Smooth muscle cell of the brain vasculature (primary cell): ENCODE measurements at regions not wholly inside any gene's neighbourhood (a gene's known extent, or its start where the extent isn't known, plus 50 kb on each side); places are given as distances from the start of the nearest gene placed in this dataset.
A peak's percentile ranks its signal among the peaks of the same experiment; 100 is the strongest.
"Not testable (repeated sequence)": the region's sequence is repeated elsewhere in the genome, so short reads cannot be mapped to it uniquely, and the experiment has no call there.

Source experiments
- DNase-seq: peaks from one replicate; pipeline ENCODE4 v3.0.0-alpha.2; 2012; ENCODE audit warnings: low read depth, low spot score

DNA sequence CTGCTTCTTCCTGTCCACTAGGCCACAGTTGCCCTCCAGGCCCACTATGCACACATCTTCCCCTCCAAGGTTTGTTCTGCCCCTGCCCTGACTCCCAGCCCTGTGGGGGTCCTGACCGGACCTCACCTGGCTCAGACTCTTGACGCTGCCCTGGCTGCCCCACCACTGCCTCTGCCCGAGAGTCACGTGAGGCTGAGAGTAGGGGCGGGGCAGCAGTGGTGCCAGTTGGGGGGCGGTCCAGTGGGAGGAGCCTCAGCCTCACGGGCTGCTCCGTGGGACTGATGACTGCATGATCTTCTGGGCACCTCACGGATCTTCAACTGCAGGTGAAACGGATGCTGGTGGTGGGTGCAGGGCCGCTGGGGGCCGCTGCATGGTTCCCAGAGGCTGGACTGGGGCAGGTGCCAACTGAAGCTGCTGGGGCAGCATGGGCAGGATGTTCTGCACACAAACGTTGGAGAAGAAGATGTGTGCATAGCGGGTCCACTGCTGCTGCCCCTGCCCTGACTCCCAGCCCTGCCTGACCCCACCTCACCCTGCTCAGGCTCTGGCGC, 77.6 kb downstream of the HHIPL2 start:
- not testable (repeated sequence) for DNase-seq

DNA sequence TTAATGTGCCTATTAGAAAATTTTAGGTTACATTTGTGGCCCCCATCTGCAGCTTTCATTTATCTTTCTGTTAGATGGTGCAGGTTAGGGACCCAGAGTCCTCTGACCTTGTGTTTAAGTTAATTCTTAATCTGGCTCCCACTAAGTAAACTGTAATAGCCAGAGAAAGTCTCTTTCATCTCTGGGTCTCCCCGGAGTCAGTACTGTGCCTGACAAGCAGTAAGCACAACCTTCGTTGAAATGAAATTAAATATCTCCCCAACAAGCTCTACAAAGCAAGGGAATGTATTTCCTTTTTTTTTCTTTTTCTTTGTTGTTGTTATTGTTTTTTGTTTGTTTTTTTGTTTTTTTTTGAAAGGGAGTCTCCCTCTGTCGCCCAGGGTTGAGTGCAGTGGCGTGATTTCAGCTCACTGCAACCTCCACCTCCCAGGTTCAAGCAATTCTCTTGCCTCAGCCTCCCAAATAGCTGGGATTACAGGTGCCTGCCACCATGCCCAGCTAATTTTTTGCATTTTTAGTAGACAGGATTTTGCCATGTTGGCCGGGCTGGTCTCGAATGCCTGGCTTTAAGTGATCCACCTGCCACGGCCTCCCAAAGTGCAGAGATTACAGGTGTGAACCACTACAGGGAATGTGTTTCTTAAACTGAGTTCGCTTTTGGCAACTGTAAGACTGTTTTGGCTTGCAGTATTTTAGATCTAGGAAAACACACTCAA, 81.6 kb downstream of the HHIPL2 start:
- no peak for DNase-seq

DNA sequence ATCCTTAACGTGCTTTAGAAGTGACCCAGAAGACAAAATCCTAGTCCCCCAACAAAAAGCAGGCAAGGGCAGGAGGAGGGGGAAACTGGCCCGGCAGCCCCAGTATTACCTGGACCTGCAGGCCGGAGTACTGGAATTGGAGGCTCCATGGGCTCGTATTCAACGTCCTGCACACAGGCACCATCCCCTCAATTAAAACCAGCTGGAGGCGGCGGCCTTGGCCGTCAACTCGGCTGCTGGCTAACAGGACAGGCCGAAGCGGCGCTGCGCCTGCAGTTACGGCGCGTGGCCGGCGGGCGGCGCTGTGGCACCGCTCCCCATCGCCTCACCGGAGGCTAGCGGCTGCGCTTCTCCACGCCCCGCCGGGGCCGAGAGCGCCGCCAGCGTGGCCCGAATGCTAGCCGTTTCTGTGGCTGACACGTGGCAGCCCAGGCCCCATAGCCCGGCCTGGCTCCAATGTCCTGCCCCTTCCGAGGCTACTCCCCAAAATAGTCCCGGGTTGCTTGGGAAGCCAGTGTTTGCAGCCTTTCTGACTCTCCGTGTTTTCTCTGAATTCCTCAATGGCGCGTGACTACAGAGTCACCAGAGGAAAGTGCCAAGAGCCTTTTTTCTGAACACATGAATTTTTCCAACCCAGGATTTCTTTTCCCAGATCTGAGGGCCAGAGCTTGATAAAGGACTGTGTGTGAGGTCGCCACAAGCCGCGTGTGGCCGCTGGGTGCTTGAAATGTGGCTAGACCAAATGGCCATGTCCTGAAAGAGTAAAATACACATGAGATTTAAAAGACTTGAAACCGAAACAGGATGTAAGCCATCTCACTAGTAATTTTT, 82.5 kb downstream of the HHIPL2 start:
- peak; percentile 83 for DNase-seq

DNA sequence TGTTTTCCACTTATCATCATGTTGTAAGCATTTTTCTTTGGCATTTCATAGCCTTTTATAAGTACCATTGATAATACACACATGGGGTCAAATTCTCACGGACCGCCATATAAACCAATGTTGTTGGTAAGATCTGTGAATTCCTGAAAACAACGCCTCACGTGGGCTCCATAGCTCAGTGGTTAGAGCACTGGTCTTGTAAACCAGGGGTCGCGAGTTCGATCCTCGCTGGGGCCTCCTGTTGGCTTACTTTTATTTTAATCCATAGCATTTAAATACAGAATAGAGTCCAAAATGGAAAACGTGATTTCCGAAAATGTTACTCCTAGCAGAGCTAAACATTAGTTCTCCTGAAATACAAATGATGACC, 83.1 kb downstream of the HHIPL2 start:
- DNase-seq: peak; percentile 41

DNA sequence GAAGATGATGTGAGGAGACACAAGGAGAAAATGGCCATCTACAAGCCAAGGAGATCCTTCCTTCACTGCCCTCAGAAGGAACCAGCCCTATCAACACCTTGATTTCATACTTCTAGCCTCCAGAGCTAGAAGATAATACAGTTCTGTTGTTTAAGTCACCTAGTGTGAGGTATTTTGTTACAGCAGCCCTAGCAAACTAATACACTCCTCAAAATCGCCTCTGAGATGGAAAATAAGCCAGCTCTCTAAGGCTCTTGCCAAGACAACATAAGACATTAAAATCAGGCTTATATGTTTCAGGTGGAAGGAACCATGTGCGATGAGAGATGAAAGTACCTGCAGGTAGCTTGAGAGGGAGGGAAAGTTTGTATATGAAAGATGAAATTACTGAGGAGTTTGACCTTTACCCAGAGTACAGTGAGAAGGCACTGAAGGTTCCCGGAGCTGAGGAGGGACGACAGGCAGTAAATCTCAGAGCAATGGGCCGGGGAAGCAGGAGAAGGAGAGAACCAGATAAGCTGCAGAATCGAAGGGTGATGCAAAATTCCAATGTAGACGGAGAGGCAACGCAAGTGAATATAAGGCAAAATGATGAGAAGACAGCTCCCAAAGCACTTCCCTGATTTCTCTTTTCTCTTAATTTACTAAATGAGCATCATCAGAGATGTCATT, 84.7 kb downstream of the HHIPL2 start:
- no peak for DNase-seq

DNA sequence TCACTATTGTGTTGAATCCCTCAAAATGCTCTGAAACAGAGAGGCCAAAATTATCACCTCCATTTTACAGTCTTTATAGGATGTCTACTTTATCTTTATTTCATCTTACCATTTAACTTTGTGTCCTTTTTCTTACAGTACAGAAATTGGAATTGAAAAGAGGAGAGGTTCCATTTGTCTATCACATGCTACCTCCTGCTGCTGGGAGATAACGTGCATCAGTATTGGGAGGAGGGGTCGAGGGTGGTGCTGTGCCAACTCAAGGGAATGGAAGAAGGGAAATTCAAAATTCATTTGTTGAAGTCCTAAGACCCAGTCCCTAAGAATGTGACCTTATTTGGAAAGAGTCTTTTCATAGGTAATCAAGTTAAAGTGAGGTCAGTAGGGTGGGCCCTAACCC, 85.3 kb downstream of the HHIPL2 start:
- DNase-seq: no peak

DNA sequence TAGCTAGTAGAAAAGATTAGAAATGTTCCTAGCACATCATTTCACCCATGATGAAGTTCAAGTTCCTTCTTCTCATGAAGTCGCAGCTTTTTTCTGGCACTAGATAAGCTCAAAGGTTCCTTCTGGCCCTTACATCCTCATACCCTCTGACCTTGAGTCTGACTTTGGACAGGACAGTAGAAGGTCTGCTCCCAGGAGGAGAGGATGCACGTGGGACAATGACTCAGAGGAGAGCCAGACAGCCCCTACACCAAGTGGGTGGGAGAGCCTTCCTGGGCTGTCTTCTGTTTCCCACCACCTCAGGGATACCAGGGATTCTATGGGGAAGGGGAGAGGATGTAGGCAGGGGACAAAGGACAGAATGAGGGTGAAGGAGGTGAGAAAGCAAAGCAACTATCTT, 86.0 kb downstream of the HHIPL2 start:
- DNase-seq: no peak

DNA sequence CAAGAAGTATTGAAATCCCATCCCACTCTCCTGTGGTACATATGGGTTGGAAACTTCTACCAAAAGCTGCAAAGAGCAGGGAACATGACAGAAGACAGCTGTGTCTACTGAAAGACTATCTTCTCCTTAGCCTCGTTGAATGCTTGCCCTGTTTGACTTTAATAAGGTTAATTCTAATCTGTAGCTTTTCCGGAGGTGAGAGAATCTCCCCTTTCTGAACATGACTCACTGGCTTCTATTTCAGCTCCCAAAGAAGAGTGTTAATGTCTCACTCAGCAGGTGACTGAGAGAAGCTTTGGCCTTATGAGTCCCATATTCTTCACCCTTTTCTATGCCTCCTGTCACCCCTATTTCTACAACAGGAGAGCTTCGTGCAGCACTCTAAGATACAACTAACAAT, 88.3 kb downstream of the HHIPL2 start:
- no peak for DNase-seq

DNA sequence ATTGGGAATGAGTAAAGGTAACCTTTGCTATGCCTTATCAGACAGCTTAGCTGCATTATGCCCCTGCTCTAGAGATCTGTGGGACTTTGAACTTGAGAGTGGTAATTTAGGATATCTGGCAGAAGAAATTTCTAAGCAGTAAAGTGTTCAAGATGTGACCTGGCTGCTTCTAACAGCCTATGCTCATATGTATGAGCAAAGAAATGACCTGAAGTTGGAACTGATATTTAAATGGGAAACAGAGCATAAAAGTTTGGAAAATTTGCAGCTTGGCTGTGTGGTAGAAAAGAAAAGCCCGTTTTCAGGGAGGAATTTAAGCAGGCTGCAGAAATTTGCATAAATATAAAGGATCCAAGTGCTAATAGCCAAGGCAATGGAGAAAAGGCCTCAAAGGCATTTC, 90.4 kb downstream of the HHIPL2 start:
- no peak for DNase-seq

DNA sequence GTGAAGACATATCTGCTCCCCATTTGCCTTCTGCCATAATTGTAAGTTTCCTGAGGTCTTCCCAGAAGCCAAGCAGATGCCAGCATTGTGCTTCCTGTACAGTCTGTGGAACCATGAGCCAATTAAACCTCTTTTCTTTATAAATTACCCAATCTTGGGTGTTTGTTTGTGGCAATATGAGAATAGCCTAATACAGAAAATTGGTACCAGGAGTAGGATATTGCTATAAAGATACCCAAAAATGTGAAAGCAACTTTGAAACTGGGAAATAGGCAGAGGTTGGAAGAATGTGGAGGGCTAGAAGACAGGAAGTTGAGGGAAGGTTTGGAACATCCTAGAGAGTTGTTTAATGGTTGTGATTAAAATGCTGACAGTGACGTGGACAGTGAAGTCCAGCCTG, 90.8 kb downstream of the HHIPL2 start:
- DNase-seq: no peak

DNA sequence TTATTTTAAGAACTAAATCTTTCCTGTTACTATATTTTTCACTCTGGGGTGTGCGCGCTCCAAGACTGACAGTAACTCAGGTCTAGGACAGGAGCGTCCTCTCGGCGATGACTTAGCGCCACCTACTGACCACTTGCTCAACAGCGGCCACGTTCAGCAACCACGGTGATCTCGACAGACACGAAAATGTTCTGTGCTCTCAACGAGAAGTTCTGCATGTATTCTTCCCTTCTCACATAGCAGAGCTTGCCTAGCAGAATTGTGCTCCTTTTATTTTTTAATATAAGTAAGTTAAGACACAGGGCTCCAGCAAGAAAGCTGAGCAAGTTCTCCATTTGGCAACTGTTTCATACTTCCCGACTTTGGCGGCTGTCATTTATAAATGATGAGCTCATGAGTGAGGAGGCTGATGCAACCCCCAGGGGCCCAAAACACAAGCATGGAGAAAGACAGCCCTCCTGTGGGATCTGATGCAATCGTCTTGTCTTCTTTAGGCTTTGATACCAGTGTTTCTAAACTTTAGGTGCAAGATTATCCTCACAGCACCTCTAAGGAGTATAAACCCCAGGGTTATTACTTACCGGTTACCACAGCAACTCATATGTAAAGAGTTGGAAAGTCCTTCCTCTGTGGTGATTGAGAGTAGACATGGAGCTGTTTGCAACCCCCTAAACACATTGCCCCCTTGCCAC, 92.6 kb downstream of the HHIPL2 start:
- peak; percentile 65 for DNase-seq

DNA sequence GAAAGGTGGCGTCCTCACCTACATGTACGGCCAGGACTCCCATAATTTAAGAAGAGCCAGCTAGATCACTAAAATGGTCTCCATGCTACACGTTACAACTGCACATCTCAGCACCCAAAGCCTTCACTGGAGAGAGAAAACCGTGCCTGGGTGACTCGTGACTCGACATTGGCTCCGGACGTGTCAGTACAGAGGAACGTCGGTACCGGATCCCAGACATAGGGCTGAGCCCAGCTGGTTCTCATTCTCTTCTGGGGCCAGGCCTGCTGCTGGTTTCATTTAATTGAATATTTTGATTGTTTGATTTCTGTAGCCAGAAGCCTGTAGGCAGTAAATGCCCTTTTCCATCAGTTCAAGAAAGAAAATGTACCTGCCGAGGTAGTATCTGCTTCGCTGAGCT, 93.1 kb downstream of the HHIPL2 start:
- no peak for DNase-seq

DNA sequence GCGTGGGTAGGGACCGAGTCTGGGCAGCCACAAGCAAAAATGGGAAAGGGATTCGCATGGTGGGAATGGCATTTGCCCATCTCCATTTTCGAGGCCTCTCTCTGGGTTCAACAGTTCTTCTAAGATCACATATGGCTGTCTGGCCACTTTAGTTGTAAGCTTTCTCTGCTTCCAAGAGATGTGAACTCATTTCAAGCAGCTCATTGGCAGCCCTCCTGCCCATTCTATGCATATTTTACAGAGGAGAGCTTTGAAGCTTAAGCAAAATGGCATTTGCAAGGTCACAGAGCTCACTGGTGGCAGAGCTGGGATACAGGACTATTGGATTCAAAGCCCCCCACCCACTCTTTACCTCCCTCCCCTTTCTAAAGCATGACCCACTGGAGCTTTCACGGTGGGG, 93.7 kb downstream of the HHIPL2 start:
- DNase-seq: no peak

DNA sequence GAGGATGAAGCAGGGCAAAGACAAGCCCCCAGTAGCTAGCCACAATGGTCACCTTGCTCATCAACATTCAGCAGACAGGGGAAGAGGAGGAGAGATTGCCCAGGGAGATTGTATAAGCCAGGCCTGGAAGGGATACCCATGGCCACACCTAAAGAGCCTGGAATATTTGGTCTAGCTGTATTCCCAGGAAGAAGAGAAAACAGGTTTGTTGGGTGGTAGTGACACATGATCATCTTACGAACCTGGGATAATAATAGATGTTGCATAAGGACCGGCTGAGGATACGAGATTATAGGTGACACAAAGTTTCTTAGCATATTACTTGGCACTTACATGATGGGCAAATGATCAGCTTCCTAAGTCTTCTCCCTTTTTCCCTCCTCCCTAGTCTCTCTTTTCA, 95.9 kb downstream of the HHIPL2 start:
- DNase-seq: no peak

DNA sequence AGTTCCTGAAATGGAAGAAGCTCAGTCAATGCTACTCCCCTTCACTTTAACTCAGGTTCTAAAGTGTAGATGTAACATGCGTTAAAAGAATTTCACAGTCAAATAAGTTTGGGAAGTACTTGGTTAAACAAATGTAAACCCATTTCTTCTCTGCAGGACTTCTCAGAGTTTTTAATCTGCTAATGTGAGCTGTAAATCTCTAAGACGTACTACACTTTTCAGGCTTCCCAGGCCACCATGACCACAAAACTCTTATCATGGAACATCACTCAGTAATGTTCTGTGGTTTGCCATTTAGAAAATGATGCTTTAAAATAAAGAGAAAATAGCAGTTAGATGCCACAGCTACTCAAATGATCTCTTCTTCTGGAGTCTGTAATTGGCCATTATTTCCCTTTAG, 104.3 kb downstream of the HHIPL2 start:
- DNase-seq: no peak

DNA sequence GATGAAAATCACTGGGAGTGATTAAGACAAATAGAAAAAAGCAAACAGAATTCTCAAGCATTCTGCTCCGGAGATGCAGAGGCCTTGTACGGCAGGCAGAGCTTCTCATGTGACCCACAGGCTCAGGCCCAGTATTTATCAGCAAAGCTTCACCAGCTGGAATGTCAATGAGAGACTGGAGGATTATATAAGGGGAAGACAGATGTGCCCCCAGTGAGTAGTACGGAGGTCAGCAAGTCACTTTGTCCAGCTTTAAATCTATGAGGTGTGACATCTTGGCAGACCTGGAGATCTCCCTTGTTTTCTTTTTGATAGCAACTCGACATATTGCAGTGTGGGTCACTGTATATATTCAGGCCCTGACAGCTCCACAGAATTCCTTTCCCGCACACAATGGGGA, 106.8 kb downstream of the HHIPL2 start:
- no peak for DNase-seq

DNA sequence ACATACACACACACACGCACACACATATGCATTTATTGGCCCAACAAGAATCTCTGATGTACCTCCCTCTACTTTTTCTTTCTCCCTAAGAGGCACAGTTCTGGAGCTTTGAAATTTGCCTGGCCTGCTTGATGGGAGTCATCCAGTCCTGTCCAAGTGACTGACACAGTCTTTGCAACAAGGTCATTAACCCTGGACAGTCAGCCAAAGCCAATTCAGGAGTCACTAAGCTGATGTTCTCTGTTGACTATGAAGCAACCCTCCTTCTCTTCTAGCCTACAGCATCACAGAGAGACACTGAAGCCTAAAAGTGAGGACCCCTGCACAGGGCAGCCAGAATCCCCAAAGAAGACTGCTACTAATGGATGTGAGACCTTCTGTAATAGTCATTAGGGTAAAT, 123.1 kb downstream of the HHIPL2 start:
- no peak for DNase-seq

DNA sequence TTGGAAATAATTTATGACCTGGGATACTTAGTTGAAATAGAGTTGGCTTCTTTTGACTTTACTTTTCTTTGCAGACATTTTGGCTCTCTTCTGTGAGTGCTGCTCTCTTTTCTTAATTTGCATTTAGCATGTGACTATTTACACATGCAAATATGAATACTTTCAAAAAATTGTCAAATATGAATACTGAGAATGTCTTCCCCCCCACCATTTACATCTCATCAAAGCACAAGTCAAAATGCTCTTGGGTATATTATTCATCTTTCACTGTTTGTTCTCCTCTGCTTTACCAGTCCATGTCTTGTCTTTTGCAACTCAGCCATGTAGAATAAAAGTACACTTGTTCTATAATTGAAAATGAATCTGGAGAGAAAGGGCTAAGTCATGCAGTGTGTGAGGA, 126.5 kb downstream of the HHIPL2 start:
- DNase-seq: no peak

DNA sequence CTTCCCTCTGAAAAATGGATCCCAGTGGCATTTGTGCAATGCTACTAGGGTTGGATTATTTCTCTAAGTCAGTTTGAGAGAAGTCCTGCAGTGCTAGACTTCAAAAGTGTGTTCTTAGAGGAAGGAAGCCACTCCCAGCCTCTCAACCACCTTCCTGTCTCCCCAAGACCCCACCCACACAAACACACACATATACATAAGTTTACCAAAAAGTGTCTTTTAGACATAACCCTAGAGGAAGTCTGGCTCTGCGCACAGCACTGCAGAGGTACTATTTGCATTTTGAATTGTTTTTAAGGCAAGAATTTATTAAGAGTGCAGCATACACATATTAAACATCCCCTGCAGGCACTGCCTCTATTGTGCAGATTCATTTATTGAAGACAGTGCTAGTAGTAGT, 127.3 kb downstream of the HHIPL2 start:
- no peak for DNase-seq

DNA sequence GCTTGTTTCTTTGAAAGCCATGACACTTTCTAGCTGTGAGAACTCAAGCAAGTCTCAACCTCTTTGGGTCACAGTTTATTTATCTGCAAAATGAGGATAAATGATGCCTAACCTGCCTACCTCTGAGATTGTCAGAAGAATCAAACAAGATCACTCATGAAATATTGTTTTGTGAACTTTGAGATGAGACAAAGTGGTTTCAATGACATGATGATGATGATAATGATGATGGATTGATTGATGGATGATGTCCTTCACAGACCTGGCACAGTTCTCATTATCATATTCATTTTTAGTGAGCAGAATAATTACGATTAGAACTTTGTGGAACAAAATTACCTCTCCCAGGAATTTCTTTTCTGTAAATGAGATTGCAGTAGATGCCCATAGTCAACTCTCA, 129.2 kb downstream of the HHIPL2 start:
- DNase-seq: no peak

DNA sequence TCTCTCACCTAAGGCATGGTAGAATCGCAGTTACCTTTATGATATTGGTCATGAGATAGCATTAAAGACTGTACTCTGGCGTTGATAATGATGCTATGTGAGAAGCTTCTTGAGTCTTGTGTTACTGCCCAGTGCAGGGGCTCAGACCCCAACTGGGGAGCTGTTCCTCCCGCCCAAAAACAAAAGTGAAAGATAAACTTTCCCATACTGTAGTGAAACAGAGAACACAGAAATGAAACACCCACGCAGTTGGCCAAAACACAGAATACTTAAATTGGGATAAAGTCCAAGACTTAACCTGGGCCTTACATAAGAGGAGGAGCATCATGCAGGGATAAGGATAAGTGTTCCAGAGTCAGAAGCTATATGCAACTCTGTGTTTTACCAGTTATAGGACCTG, 130.6 kb downstream of the HHIPL2 start:
- no peak for DNase-seq
